ENCODE measurements at regions not wholly inside any gene's neighbourhood (a gene's known extent, or its start where the extent isn't known, plus 50 kb on each side); places are given as distances from the start of the nearest gene placed in this dataset.

- TF ChIP-seq ARID4B (CRISPR knock-in tag; IDR thresholded peaks at IDR 0.05; ENCODE audit: borderline replicate concordance) (no peak), IRF2 (CRISPR knock-in tag; IDR thresholded peaks at IDR 0.05; ENCODE audit: borderline replicate concordance, low read depth) (no peak), FOXK1 (CRISPR knock-in tag; IDR thresholded peaks at IDR 0.05) (no peak), TCF7 (CRISPR knock-in tag; IDR thresholded peaks at IDR 0.05; ENCODE audit: low read depth) (no peak)
- TF ChIP-seq, protein P1, sequence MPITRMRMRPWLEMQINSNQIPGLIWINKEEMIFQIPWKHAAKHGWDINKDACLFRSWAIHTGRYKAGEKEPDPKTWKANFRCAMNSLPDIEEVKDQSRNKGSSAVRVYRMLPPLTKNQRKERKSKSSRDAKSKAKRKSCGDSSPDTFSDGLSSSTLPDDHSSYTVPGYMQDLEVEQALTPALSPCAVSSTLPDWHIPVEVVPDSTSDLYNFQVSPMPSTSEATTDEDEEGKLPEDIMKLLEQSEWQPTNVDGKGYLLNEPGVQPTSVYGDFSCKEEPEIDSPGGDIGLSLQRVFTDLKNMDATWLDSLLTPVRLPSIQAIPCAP (CRISPR knock-in tag; IDR thresholded peaks at IDR 0.05) = no peak
Measured at GRCh38 chr12:24649209-24649608, 299.7 kb downstream of the BCAT1 start (continued).

DNA sequence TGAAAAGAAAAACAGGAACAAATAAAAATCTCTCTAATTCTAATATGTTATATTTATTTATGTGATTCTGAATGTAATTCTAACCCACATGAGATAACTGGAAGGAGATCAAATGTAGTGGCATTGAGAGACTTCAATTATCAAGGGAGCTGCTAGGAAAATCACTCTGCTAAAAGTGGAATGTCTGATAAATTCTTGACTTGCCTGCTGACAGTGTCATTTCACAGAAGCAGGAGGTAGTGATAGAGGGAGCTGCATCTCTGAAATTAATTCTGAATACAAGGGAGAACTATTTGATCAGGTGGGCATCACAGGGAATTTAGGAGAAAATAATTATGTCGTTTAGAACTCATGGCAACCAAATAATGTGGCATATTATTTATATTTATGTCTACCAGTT lies 303.6 kb downstream of the BCAT1 start:
- POLR2A ChIA-PET = no interaction called here
- peaks cover 5% of the 10 kb centered on the region for H3K4me1 Mint-ChIP-seq
- DNase-seq (ENCODE audit: low spot score) = no peak
- H3K9me3 Mint-ChIP-seq = no peaks in the 10 kb centered on the region
- H3K36me3 Mint-ChIP-seq = no peaks in the 10 kb centered on the region
- CTCF ChIA-PET = no interaction called here
- no peak overlapping the region for H3K4me3 Mint-ChIP-seq
- TF ChIP-seq, protein P2, sequence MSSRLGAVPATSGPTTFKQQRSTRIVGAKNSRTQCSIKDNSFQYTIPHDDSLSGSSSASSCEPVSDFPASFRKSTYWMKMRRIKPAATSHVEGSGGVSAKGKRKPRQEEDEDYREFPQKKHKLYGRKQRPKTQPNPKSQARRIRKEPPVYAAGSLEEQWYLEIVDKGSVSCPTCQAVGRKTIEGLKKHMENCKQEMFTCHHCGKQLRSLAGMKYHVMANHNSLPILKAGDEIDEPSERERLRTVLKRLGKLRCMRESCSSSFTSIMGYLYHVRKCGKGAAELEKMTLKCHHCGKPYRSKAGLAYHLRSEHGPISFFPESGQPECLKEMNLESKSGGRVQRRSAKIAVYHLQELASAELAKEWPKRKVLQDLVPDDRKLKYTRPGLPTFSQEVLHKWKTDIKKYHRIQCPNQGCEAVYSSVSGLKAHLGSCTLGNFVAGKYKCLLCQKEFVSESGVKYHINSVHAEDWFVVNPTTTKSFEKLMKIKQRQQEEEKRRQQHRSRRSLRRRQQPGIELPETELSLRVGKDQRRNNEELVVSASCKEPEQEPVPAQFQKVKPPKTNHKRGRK (CRISPR knock-in tag; IDR thresholded peaks at IDR 0.05; ENCODE audit: borderline replicate concordance) = no peak
- TF ChIP-seq SMAD3 (CRISPR knock-in tag; IDR thresholded peaks at IDR 0.05; ENCODE audit: borderline replicate concordance) (no peak), CREM (CRISPR knock-in tag; IDR thresholded peaks at IDR 0.05) (no peak), ELF4 (CRISPR knock-in tag; IDR thresholded peaks at IDR 0.05; ENCODE audit: low read depth) (no peak), ZNF281 (CRISPR knock-in tag; IDR thresholded peaks at IDR 0.05) (no peak), NFYB (CRISPR knock-in tag; conservative IDR thresholded peaks at IDR 0.05; ENCODE audit: low read depth) (no peak)
- TF ChIP-seq, protein P3, sequence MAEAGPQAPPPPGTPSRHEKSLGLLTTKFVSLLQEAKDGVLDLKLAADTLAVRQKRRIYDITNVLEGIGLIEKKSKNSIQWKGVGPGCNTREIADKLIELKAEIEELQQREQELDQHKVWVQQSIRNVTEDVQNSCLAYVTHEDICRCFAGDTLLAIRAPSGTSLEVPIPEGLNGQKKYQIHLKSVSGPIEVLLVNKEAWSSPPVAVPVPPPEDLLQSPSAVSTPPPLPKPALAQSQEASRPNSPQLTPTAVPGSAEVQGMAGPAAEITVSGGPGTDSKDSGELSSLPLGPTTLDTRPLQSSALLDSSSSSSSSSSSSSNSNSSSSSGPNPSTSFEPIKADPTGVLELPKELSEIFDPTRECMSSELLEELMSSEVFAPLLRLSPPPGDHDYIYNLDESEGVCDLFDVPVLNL (CRISPR knock-in tag; IDR thresholded peaks at IDR 0.05; ENCODE audit: borderline replicate concordance, low read depth) = no peak
- H3K27ac Mint-ChIP-seq = no peak overlapping the region
- ATAC-seq = no peak
- H3K27me3 Mint-ChIP-seq (ENCODE audit: low read depth) = no peaks in the 10 kb centered on the region; the same call in 1 of the 2 replicates

Data from WTC11 (cell line).